Right lobe of liver (tissue), 6 donors: ENCODE measurements at regions not wholly inside any gene's neighbourhood (a gene's known extent, or its start where the extent isn't known, plus 50 kb on each side); places are given as distances from the start of the nearest gene placed in this dataset.
"Not testable (repeated sequence)": the region's sequence is repeated elsewhere in the genome, so short reads cannot be mapped to it uniquely, and the experiment has no call there.

ENCODE experiments used
- ATAC-seq, 4 donors: fragments of 200-7000 bp; cut with Tn5 transposase; one replicate each; pipeline ENCODE4 v1.9.1; 2020; ENCODE audit warnings: mild to moderate bottlenecking in 4 of 4, moderate library complexity in 4 of 4
- DNase-seq, 3 donors: peaks; one replicate each; pipeline ENCODE4 v3.0.0-alpha.2; 2020
- H3K27ac ChIP-seq, 3 donors: fragments of 200-600 bp; one replicate each; pipeline ENCODE4 v1.8.0; 2022
- H3K27me3 ChIP-seq, 2 donors: fragments of 200-600 bp; one replicate each; pipeline ENCODE4 v1.8.0; 2022
- H3K36me3 ChIP-seq, 4 donors: fragments of 200-600 bp; sonication (generic) in 1 of 4; one replicate each; pipeline versions ENCODE4 v1.5.1 to v1.8.0; 2017 to 2022; ENCODE audit warnings: control low read depth in 1 of 4
- H3K4me1 ChIP-seq, 4 donors: fragments of 200-600 bp; sonication (generic) in 1 of 4; one replicate each; pipeline versions ENCODE4 v1.5.1 to v1.8.0; 2017 to 2022; ENCODE audit warnings: control low read depth in 1 of 4
- H3K4me3 ChIP-seq, 3 donors: fragments of 200-600 bp; one replicate each; pipeline ENCODE4 v1.8.0; 2022
- H3K9me3 ChIP-seq, 4 donors: fragments of 200-600 bp; sonication (generic) in 1 of 4; one replicate each; pipeline versions ENCODE4 v1.5.1 to v1.8.0; 2017 to 2022; ENCODE audit warnings: control low read depth in 1 of 4
- CTCF ChIP-seq, 4 donors: fragments of 200-600 bp in 3 of 4; fragments of 450-650 bp in 1 of 4; IDR thresholded peaks; one replicate each; pipeline versions ENCODE4 v1.5.1 to v1.8.0; 2016 to 2022; ENCODE audit warnings: antibody characterized with exemption in 4 of 4, mild to moderate bottlenecking in 2 of 4
- POLR2A ChIP-seq: fragments of 450-650 bp; IDR thresholded peaks from one replicate; pipeline ENCODE4 v1.6.1; 2017; ENCODE audit warnings: antibody characterized with exemption, mild to moderate bottlenecking
- WGBS: methylation state at CpG from one replicate; pipeline ENCODE4 v1.1.6; 2018; ENCODE audit warnings: low coverage, low lambda C conversion rate; ENCODE audit not compliant: insufficient coverage; ENCODE audit errors: missing lambda C conversion rate; 5-methylcytosine and 5-hydroxymethylcytosine counted together
- intact Hi-C, 2 donors: fragments of 100-400 bp; cut with DNase I; formaldehyde crosslinking; loops; one replicate each; pipeline versions ENCODE4 v1.11.2 to v1.14.1; 2022
- donor health status: DM: no; HTN: yes; CAD: no.
- donor health status: DM: no; HTN: no; CAD: no.
- donor health status: DM: no; HTN: no; CAD: no.
- donor health status: DM: no; HTN: yes; CAD: no.
- donor health status: DM: no; HTN: yes; CAD: no.

GRCh38 chr11:81301166-81301830 lies 1432.4 kb downstream of the FAM181B start:
- no peaks in the 10 kb centered on the region for H3K27me3 ChIP-seq
- 52% methylated on average over 6 of the region's 6 CpGs for WGBS
- no peaks in the 10 kb centered on the region for H3K36me3 ChIP-seq
- intact Hi-C loops = no loop called here
- DNase-seq (no peak), ATAC-seq (no peak)
- no peaks in the 10 kb centered on the region for H3K9me3 ChIP-seq
- H3K4me1 ChIP-seq = no peaks in the 10 kb centered on the region
- no peak for TF ChIP-seq POLR2A
- TF ChIP-seq CTCF (IDR thresholded peaks at IDR 0.05) = no peak
- no peak overlapping the region for H3K4me3 ChIP-seq
- no peak overlapping the region for H3K27ac ChIP-seq

GRCh38 chr11:81286959-81287358 lies 1446.7 kb downstream of the FAM181B start:
- no peak for ATAC-seq

GRCh38 chr11:81286550-81286949 lies 1447.1 kb downstream of the FAM181B start:
- Histone ChIP-seq H3K36me3 (no peaks in the 10 kb centered on the region), H3K4me1 (no peaks in the 10 kb centered on the region), H3K9me3 (no peaks in the 10 kb centered on the region), H3K27ac (no peak overlapping the region), H3K4me3 (no peak overlapping the region), H3K27me3 (no peaks in the 10 kb centered on the region)
- TF ChIP-seq POLR2A (no peak), CTCF (IDR thresholded peaks at IDR 0.05) (no peak)
- intact Hi-C loops = no loop called here
- DNase-seq = no peak
- no peak for ATAC-seq

More at GRCh38 chr11:81286959-81287358, 1446.7 kb downstream of the FAM181B start:
- no peaks in the 10 kb centered on the region for H3K4me1 ChIP-seq
- H3K36me3 ChIP-seq = no peaks in the 10 kb centered on the region
- DNase-seq = no peak
- H3K4me3 ChIP-seq = no peak overlapping the region
- H3K27ac ChIP-seq = no peak overlapping the region
- 41% methylated on average over 5 of the region's 5 CpGs for WGBS
- intact Hi-C loops = no loop called here
- no peaks in the 10 kb centered on the region for H3K9me3 ChIP-seq
- TF ChIP-seq POLR2A (no peak), CTCF (IDR thresholded peaks at IDR 0.05) (no peak)
- no peaks in the 10 kb centered on the region for H3K27me3 ChIP-seq

GRCh38 chr11:81280228-81280627 lies 1453.4 kb downstream of the FAM181B start:
- H3K27me3 ChIP-seq, H3K9me3 ChIP-seq, H3K27ac ChIP-seq, ATAC-seq, intact Hi-C loops, H3K4me3 ChIP-seq, H3K36me3 ChIP-seq, H3K4me1 ChIP-seq, DNase-seq: not testable (repeated sequence)
- 78% methylated on average over 1 of the region's 1 CpG for WGBS

GRCh38 chr11:81278991-81279390 lies 1454.7 kb downstream of the FAM181B start:
- H3K9me3 ChIP-seq = no peaks in the 10 kb centered on the region
- H3K27me3 ChIP-seq = no peaks in the 10 kb centered on the region
- no peaks in the 10 kb centered on the region for H3K36me3 ChIP-seq
- no peaks in the 10 kb centered on the region for H3K4me1 ChIP-seq
- no peak overlapping the region for H3K27ac ChIP-seq
- H3K4me3 ChIP-seq = no peak overlapping the region
- no peak for DNase-seq
- 33% methylated on average over 5 of the region's 5 CpGs for WGBS
- ATAC-seq = no peak
- intact Hi-C loops = no loop called here
- TF ChIP-seq POLR2A = no peak
- TF ChIP-seq CTCF (IDR thresholded peaks at IDR 0.05) = no peak
